GM21529 (cell line): ENCODE measurements at regions not wholly inside any gene's neighbourhood (a gene's known extent, or its start where the extent isn't known, plus 50 kb on each side); places are given as distances from the start of the nearest gene placed in this dataset.

Source experiments
- ATAC-seq: cut with Tn5 transposase; IDR thresholded peaks from one replicate; pipeline ENCODE4 v1.9.1; 2021; ENCODE audit not compliant: unreplicated experiment

DNA sequence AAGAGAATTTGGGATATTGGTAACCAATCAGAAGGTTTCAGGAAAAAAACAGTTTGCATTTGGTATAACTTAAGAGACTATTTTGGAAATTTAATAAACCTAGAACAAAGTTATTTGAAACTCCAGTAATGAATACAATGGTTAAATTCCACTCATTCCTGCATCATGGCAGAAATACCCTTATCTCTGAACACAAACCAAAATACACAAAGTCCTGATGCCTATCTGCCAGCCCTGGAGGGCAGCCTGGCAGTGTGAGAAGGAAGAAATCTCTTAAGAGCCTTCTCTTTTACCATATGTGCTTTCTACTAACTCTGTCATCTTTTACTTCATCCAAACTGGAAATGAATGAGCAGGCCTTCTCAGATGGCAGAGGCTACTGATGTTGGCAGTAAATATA lies 147.1 kb upstream of the LYZL1 start:
- no peak for ATAC-seq

GRCh38 chr10:29142516-29143314 lies 146.2 kb upstream of the LYZL1 start:
- no peak for ATAC-seq

DNA sequence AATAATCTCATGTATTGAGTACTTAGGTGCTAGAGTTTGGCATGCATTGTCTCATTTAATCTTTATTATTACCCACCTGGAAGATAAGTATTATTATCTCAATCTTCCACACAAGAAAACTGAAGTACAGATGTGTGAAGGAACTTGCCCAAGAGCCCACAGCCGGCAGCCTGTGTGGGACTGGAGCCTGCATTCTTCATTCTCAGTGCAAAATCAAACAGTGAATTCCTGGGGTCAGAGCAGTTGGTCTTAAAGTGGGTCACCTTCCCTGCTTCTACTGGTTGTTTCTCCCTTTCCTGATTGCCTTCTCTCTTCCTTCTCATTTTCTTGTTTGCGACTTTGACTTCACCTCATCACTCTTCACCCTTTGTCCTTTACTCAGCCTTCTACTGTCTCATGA lies 144.7 kb upstream of the LYZL1 start:
- ATAC-seq, result no peak

DNA sequence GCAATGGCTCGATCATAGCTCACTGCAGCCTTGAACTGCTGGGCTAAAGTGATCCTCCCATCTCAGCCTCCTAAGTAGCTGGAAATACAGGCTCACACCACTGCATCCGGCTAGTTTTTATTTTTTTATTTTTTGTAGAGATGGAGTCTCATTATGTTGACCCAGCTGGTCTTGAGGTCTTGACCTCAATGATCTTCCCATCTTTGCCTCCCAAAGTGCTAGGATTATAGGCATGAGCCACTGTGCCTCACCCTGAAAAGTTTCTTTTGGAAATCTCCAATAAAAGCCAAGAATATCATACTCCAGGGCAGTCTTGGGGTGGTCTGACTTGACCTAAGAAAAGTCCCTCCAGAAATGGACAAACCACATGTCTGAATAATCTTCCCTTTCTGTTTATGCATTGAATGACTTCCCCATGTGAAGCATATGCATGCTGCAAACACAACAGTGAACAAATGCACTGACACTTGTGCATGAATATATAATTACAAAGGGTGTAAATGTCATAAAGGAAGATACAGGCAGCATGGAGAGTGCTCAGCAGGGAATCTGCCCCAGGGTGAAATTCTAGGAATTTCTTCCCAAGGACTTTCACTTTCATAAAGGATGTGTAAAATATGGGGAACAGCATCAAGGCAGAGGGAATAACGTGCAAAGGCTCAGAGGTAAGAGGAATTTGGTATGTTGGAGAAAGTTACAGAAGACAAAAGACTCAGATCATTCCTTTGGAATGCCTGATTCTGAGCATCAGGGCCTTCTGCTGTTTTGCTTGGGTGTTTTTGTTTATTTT lies 142.4 kb upstream of the LYZL1 start:
- ATAC-seq, result no peak

DNA sequence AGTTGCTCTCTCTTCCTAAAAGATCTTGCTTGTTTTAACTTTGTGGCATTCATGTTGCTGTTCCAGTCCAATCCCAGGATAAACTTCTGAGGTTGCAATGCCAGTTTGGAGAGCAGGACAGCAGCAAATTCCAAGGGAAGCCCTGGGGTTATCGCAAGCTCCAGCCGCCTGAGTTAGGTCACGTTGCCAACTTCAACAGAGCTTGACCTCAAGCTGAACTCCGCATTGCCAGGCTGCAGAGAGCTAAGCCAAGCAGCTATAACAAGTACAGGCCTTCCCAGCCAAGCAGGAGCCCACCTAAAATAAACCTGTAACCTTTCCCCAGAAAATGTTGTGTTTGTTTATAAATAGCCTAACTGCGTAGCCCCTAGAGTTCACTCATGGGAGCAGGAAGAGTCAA lies 138.9 kb upstream of the LYZL1 start:
- ATAC-seq, result no peak

DNA sequence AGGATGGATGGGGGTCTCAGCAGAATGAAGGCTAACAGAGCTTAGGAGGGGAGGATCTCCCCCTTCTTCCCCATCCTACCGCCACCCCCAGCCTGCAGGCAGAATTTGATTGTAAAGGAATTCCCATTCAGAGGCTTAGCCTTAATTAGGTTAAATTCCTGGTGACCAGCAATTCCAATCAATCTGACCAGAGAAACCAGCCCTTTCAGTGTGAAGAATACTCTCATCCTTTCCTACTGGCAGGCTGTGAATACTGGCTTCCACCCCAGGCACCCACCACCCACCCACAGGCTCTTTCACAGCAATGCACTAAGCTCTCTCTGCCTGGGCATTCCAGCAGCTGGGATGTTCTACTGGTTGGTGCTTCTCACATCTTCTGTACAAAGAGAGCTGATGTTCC lies 137.9 kb upstream of the LYZL1 start:
- ATAC-seq, result no peak

DNA sequence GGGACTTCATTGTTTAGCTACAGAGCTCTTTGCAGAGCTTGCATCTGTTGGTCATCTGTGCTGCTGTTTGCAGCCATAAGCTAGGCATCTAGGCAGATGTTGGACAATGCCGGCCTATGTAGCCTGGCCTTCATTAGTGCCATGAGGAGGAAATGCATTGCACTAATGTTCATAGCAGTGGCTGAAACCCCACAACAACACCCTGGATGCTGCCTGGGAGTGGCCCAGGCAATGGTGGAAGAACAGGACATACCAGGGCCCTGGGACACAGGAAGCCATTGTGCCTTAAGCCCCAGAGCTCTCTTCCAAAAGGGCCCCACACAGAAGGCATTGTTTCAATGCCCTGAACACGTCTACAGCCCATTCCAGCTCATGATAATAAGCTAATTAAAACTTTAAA lies 131.5 kb upstream of the LYZL1 start:
- ATAC-seq, result no peak

DNA sequence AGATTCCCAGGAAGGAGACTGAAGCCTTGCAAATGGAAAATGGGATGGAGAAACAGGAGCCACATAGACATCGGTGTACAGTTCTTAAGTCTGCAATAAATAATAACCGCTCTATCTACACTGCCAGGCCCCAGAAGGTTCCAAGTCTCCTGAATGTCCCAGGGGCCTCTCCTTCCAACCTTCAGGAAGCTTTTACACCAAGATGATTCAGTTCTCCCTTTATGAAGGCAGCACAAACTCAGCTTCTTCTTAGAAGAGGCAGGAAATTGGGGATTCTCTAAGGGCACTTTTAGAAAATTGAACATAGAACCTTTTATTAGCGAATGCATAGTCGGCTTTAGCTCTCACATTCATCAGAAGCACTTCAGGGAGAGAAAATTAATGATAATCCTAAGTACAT lies 130.8 kb upstream of the LYZL1 start:
- ATAC-seq, result no peak

- no peak for ATAC-seq
These were observed 128.7 kb upstream of the LYZL1 start for GRCh38 chr10:29160150-29160617.

- ATAC-seq, result no peak
These were observed 125.1 kb upstream of the LYZL1 start for GRCh38 chr10:29163746-29164145.

- ATAC-seq, result no peak
These were observed 122.2 kb upstream of the LYZL1 start for GRCh38 chr10:29166713-29167112.

GRCh38 chr10:29169021-29169420 lies 119.8 kb upstream of the LYZL1 start:
- no peak for ATAC-seq

DNA sequence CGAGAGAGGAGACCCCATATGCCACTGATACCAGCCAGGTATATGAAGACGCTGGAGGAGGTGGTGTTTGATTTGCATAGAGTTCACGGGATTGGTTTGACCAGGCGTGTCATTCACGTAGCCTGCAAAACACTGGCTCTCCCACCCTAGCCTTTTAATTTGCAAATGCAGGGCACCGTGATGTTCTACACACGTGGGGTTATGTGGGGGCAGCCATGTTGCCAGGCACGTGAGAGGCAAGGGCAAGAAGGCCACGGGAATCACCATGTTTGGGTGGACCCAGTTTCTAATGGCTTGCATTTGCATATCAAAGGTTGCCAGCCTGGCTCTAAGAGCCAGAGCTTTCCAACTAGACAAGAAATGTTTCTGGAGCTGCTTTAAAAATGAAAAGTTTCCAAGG lies 117.2 kb upstream of the LYZL1 start:
- no peak for ATAC-seq

DNA sequence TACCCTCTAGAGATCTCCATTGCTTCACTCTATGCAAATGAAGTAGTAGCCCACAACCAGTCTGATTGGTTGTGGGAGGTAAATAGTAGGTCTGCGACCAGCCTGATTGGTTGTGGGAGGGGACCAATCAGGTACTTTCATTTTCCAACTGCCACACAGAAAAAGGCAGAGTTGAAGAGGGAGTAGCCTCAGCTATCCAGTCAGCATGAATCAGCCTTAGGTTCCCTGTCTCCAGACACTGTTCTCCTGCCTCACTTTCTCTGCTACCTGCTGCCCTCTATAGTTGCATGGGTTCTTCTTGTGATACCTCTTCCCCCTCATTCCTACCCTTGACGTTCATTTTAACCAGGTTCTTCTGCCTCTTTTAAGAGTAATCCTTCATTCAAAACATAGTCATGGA lies 114.5 kb upstream of the LYZL1 start:
- ATAC-seq, result no peak

DNA sequence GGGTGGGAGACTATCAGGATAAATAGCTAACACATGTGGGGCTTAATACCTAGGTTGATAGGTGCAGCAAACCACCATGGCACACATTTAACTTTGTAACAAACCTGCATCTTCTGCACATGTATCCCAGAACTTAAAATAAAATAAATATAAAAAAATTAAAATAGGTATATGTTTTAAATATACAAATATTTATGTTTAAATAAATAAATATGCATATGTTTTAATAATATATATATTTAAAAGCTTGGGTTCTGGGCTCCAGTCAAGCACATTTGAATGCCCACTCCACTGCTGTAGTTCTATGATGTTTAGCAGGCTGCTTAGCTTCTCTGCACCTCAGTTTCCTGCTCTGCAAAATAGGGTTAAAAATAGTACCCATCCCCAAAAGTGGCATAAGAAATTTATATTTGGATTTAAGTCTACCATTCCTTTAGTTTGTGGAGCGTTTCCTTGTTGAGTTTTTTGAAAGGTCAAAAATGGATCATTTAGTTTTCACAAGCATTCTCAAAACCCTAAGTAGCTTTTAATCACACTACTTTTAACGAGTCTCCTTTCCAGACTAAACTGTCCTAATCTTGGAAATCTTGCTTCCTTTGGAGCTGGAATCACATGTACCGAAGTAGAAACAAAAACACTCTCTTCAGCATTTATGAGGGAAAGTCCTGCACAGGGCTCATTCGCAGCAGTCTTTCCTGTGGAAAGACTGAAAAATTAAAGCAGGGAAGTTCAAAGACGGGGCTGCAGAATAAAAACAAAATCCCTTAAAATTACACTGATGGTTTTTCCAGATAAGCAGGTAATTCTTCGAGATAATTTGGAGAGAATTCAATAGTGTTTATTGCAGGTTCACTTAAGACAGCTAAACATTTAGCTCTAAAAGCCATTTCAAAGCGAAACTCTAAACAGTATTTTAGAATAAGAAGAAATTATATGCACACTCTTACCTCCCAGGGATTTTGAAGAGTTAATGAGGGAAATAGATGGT lies 111.7 kb upstream of the LYZL1 start:
- ATAC-seq, result no peak

DNA sequence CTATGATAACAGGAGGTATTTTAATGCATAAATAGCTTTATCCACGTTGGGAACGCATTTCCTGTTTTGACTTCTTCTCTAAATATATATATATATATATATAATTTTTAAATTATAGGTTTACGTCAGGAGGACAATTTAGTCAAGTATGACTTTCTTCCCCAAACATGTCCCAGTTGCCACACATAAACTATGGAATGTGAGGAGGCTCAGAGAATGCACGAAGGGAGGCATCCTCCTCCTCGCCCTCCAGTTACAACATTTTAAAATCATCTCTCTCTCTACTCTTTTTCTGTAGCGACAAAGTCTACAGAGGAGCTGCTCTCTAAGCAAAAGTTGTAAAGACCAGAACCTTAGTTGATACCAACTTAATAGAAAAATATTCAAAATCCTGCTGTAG lies 106.9 kb upstream of the LYZL1 start:
- ATAC-seq, result no peak

DNA sequence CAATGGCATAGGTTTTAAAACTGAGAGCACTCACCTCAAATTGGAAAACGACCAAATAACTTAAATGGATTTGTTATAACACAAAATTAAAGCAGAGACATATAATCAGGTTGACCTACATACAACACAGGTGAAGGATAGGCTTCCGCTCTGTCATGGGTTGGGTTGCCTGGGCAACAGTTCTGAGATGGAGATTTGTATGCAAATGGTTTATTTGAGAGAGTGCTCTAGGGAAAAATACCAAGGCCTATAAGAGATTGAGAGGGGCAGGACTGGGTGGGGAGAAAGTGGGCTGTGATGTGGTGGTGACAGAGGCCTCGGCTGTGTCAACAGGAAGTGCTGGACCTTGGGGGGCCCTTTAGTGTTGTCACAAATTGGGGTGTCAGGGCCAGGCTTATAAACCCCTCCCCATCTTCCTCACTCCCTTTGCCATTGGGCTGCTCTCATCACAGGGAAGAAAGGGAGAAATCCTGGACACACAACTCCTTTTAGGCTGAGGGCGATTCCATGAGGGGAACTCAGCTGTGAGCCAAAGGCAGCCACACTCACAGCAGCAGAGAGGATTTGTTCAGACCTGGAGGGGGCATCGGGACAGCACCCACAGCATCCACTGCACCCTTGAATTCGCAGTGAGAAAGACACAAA lies 105.4 kb upstream of the LYZL1 start:
- no peak for ATAC-seq

GRCh38 chr10:29184205-29185000 lies 104.5 kb upstream of the LYZL1 start:
- no peak for ATAC-seq

GRCh38 chr10:29185050-29185449 lies 103.8 kb upstream of the LYZL1 start:
- ATAC-seq, result no peak

GRCh38 chr10:29186221-29186620 lies 102.6 kb upstream of the LYZL1 start:
- ATAC-seq, result no peak
